Stimulated activated naive CD8-positive, alpha-beta T cell treated with anti-CD3 and anti-CD28 coated beads, Interleukin-15, Interleukin-2, amounts not matched to agents 100 ng/mL and 50 ng/mL, for 24 hours (primary cell): ENCODE measurements at regions not wholly inside any gene's neighbourhood (a gene's known extent, or its start where the extent isn't known, plus 50 kb on each side); places are given as distances from the start of the nearest gene placed in this dataset.

Experiments used
- H3K27ac Mint-ChIP-seq: one replicate; pipeline ENCODE4 v1.8.0; 2021; ENCODE audit warnings: mild to moderate bottlenecking, mixed read lengths
- H3K27me3 Mint-ChIP-seq: one replicate; pipeline ENCODE4 v1.8.0; 2021; ENCODE audit warnings: mixed read lengths
- H3K36me3 Mint-ChIP-seq: one replicate; pipeline ENCODE4 v1.8.0; 2021; ENCODE audit warnings: low read depth, mixed read lengths
- H3K4me1 Mint-ChIP-seq: one replicate; pipeline ENCODE4 v1.8.0; 2021; ENCODE audit warnings: low read depth, mixed read lengths
- H3K4me3 Mint-ChIP-seq: one replicate; pipeline ENCODE4 v1.8.0; 2021; ENCODE audit warnings: mild to moderate bottlenecking, mixed read lengths
- H3K9me3 Mint-ChIP-seq: one replicate; pipeline ENCODE4 v1.8.0; 2021; ENCODE audit warnings: mixed read lengths

GRCh38 chr18:40485318-40485717, 1469.7 kb upstream of the PIK3C3 start:
- H3K36me3 Mint-ChIP-seq = no peaks in the 10 kb centered on the region
- H3K4me3 Mint-ChIP-seq = no peak overlapping the region
- peaks cover 19% of the 10 kb centered on the region for H3K9me3 Mint-ChIP-seq
- H3K27ac Mint-ChIP-seq = no peak overlapping the region
- no peaks in the 10 kb centered on the region for H3K4me1 Mint-ChIP-seq
- H3K27me3 Mint-ChIP-seq = no peaks in the 10 kb centered on the region

DNA sequence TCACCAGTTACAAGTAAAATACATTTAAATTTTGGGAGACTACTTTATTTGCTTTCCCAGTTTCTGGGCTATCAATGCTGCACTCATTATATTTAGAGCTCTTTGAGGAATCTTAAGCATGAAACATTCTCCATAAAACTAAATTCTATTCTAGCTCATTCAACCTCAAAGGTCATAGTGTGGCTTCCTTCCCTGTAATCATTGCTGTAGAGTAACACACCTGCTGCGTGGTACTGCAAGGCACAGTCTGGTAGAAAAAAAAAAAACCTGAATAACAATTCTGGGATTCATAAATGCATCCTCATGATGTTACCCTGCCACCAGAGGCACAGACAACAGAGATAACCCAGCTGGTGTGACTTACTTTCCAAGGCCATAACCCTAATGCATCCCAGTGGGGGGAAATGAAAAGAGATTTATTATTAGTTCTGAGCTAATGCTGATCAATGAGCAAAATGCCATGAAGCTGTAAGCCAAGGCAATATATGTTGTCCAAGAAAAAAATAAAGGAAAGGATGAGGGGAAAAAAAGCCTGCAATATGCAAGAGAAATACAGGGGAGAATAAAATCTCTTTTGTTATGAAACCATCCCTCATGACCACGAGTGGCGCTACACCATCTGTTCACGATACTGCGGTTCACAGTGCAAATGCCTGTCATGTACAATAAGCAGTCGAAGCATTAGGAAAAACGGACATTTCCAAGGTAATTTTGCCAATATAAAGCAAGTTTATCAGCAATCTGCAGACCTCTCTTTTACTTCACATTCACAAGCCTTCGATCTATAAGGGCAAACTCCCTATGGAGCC, 1481.6 kb upstream of the PIK3C3 start:
- Mint-ChIP-seq H3K27ac (no peak overlapping the region), H3K27me3 (no peaks in the 10 kb centered on the region)

GRCh38 chr18:40470723-40471122, 1484.3 kb upstream of the PIK3C3 start:
- Mint-ChIP-seq H3K9me3 (peaks cover 10% of the 10 kb centered on the region), H3K27me3 (no peaks in the 10 kb centered on the region), H3K4me1 (no peaks in the 10 kb centered on the region), H3K4me3 (no peak overlapping the region), H3K27ac (no peak overlapping the region), H3K36me3 (no peaks in the 10 kb centered on the region)

More for the DNA sequence above, 1481.6 kb upstream of the PIK3C3 start:
- H3K4me1 Mint-ChIP-seq = no peaks in the 10 kb centered on the region
- no peak overlapping the region for H3K4me3 Mint-ChIP-seq
- no peaks in the 10 kb centered on the region for H3K36me3 Mint-ChIP-seq
- H3K9me3 Mint-ChIP-seq = peaks cover 10% of the 10 kb centered on the region

DNA sequence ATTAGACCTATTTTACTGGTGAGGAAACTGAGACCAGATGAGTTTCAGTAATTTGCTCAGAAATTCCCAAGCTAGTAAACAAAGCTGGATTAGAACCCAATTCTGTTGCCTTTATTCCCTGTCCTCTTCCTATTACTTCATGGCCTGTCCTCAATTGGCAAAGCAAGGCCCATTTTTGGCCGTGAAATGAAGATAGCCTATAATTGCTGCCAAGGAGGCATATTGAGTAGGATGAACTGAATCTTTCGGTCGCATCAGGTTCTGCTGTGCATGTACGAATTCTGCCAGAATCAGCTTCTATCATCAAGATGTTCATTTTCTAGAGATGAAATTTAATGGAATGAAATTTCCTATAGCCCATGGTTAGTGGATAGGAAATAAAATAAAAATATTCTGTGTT, 1485.2 kb upstream of the PIK3C3 start:
- Mint-ChIP-seq H3K27ac (no peak overlapping the region), H3K4me1 (no peaks in the 10 kb centered on the region), H3K27me3 (no peaks in the 10 kb centered on the region), H3K36me3 (no peaks in the 10 kb centered on the region), H3K4me3 (no peak overlapping the region), H3K9me3 (peaks cover 10% of the 10 kb centered on the region)

DNA sequence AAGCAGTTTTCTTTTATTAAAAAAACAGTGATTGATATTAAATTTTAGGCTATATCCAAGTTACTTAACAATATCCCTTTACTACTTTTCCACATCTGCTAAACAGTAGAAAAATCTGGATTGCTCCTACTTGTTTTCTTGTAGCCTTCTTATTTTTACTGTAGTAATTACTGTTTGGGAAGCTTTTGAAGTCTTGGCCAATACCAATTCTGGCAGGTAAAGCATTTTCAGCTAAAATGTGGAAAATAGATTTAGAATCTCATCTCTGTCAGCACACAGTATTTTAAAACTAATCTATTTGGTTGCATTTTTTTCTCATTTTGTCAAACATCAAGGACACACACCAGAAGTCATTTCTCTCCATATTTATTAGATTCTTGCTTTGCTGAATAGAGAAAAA, 1485.7 kb upstream of the PIK3C3 start:
- Mint-ChIP-seq H3K4me3 (no peak overlapping the region), H3K27ac (no peak overlapping the region), H3K27me3 (no peaks in the 10 kb centered on the region), H3K4me1 (no peaks in the 10 kb centered on the region), H3K36me3 (no peaks in the 10 kb centered on the region), H3K9me3 (peaks cover 9% of the 10 kb centered on the region)

DNA sequence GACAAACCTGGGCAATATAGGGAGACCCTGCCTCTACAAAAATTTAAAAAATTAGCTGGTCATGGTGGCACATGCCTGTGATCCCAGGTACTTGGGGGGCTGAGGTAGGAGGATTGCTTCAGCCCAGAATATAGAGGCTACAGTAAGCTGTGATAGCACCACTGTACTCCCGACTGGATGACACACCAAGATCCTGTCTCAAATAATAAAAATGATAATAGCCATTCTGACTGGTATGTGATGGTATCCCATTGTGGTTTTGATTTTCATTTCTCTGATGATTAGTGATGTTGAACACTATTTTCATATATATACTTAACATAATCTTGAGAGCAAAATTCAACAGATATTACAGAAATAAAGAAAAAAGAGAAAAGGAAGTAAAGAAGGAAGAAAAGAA, 1491.0 kb upstream of the PIK3C3 start:
- H3K4me3 Mint-ChIP-seq = no peak overlapping the region
- H3K9me3 Mint-ChIP-seq = peaks cover 6% of the 10 kb centered on the region
- no peaks in the 10 kb centered on the region for H3K4me1 Mint-ChIP-seq
- H3K36me3 Mint-ChIP-seq = no peaks in the 10 kb centered on the region
- no peaks in the 10 kb centered on the region for H3K27me3 Mint-ChIP-seq
- H3K27ac Mint-ChIP-seq = no peak overlapping the region

DNA sequence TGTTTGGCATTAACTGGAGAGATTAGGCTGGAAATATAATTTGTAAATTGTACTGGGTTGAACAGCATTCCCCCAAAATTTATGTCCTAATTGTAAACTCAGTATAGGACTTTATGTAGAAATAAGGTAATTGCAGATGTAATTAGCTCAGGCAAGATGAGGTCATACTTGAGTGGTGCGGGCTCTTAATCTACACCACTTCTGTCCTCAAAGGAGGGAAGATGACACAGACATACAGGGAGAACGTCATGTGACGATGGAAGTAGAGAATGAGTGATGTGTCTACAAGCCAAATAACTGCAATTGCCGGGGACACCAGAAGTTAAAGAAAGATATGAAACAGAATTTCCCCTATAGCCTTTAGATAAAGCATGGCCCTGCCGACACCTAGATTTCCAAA, 1501.1 kb upstream of the PIK3C3 start:
- Mint-ChIP-seq H3K4me1 (no peaks in the 10 kb centered on the region), H3K27me3 (no peaks in the 10 kb centered on the region), H3K9me3 (peaks cover 17% of the 10 kb centered on the region), H3K4me3 (no peak overlapping the region), H3K36me3 (no peaks in the 10 kb centered on the region), H3K27ac (no peak overlapping the region)

DNA sequence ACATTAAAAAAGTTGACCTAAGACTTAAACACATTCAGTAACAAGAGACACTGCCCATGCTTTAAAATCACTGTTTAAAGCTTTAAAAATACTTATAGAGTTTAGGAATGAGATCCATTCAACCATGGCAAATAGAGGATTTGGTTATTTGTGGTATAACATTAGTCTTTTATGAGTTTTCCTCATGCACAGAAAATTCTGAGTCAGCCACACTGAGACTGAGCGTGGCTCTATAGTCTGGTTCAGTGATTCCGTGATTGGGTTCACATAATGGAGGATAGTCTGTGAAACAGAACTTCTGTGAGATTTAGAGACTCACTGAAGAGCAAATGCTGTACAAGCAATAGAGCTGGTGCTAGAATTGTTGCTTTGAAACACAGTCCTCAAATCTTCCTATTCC, 1502.4 kb upstream of the PIK3C3 start:
- H3K4me3 Mint-ChIP-seq = no peak overlapping the region
- H3K27ac Mint-ChIP-seq = no peak overlapping the region
- no peaks in the 10 kb centered on the region for H3K27me3 Mint-ChIP-seq
- no peaks in the 10 kb centered on the region for H3K4me1 Mint-ChIP-seq
- H3K9me3 Mint-ChIP-seq = peaks cover 17% of the 10 kb centered on the region
- no peaks in the 10 kb centered on the region for H3K36me3 Mint-ChIP-seq

DNA sequence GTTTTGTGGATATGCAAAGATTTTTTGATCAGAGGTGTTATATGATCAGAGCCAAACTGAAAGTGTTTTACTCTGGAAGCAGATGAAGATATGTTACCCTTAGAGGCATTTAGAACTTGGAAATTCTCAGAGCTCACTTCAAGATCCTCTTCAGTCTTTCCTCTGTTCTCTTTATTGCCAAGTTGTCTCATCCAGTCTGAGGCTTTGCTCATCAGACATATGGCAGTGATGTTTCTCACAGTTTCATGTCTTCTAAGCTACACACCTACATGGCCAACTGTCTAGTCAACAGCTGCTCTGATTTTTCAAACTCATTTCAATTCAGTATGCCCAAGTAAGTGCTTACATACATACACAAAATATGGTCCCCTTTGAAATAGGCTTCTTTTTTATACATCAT, 1504.3 kb upstream of the PIK3C3 start:
- H3K4me1 Mint-ChIP-seq = no peaks in the 10 kb centered on the region
- H3K27ac Mint-ChIP-seq = no peak overlapping the region
- H3K27me3 Mint-ChIP-seq = no peaks in the 10 kb centered on the region
- H3K4me3 Mint-ChIP-seq = no peak overlapping the region
- no peaks in the 10 kb centered on the region for H3K36me3 Mint-ChIP-seq
- H3K9me3 Mint-ChIP-seq = peaks cover 17% of the 10 kb centered on the region

DNA sequence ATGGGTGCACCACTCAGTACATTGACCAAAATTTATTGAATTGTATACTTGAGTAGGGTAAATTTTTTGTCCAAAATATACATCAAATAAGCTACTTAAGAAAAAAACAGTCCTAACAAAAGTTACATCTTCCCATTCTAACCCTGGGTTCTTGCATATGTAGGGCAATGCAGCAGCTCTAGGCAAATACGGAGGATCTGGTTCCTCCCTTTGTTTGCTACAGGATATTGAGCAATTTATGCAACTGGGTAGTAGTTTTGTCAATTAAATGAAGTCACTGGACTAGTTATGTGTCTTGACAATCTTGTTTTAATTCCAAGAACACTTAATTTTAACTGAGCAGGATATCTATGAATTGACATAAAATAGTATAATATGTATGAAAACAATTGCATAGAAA, 1507.2 kb upstream of the PIK3C3 start:
- Mint-ChIP-seq H3K4me3 (no peak overlapping the region), H3K36me3 (no peaks in the 10 kb centered on the region), H3K9me3 (peaks cover 4% of the 10 kb centered on the region), H3K27me3 (no peaks in the 10 kb centered on the region), H3K27ac (no peak overlapping the region), H3K4me1 (no peaks in the 10 kb centered on the region)

DNA sequence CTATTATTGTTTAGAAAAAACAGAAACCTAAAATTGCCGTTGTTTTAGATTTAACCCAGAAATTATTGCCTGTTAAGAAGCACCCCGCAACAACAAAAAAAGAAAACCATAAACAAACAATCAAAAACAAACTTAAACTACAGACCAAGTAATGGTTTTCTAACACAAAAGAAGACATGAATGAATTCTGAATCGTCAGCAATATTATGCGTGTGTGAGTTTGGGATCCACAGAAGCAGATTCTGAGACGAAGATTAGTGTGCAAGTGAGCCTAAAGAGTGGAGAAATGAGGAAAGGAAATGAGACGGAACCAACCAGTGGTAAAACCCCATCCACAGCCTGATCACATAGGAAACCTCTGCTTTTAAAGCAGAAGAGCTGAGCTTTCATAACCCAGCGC, 1514.9 kb upstream of the PIK3C3 start:
- H3K27ac Mint-ChIP-seq = no peak overlapping the region
- H3K36me3 Mint-ChIP-seq = no peaks in the 10 kb centered on the region
- H3K27me3 Mint-ChIP-seq = no peaks in the 10 kb centered on the region
- peaks cover 4% of the 10 kb centered on the region for H3K9me3 Mint-ChIP-seq
- no peak overlapping the region for H3K4me3 Mint-ChIP-seq
- no peaks in the 10 kb centered on the region for H3K4me1 Mint-ChIP-seq

- Mint-ChIP-seq H3K27ac (no peak overlapping the region), H3K9me3 (peaks cover 4% of the 10 kb centered on the region), H3K36me3 (no peaks in the 10 kb centered on the region), H3K27me3 (no peaks in the 10 kb centered on the region), H3K4me3 (no peak overlapping the region), H3K4me1 (no peaks in the 10 kb centered on the region)
These were observed 1517.5 kb upstream of the PIK3C3 start for GRCh38 chr18:40437517-40437916.

DNA sequence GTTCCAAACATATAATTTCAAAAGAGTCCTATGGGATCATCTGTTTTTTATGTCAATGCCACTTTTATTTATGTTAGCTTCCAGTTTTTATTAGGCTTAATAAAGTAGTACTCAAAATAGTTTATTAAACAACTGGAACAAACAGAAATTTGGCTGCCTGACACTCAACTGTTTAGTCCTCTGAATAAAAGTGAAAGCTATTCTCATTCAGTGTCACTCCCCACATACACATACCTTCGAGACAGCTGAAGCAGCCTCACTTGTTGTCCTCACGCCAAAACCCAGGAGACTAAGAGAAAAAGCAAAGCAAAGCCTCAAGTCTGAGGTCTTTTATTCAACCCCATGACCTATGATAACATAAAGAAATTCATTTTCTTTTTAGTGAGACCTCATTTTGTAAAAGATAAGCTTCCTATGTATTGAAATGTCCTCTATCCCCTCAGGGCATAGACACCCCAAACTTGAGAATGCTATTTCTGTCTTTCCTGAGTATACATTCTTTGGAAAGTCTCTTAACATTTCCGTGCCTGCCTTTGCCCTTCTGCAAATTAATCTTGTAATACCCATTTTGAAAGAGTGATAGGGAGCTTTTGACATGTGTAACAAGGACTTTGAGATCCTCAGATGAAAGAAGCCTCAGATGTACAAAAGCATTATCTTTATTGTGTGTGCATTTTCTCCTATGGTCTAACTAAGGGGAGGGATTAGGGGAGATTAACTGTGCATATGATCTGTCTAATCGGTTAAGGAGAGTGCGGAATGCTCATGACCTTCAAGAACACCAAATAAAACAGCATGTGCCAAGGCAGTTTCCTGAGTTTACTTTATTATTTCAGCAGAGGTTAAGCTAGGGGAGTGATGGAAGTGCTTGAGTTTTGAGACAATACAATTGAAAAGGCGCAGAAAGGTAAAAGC, 1523.7 kb upstream of the PIK3C3 start:
- Mint-ChIP-seq H3K4me3 (no peak overlapping the region), H3K9me3 (peaks cover 9% of the 10 kb centered on the region), H3K36me3 (no peaks in the 10 kb centered on the region), H3K27me3 (no peaks in the 10 kb centered on the region), H3K27ac (no peak overlapping the region), H3K4me1 (no peaks in the 10 kb centered on the region)

DNA sequence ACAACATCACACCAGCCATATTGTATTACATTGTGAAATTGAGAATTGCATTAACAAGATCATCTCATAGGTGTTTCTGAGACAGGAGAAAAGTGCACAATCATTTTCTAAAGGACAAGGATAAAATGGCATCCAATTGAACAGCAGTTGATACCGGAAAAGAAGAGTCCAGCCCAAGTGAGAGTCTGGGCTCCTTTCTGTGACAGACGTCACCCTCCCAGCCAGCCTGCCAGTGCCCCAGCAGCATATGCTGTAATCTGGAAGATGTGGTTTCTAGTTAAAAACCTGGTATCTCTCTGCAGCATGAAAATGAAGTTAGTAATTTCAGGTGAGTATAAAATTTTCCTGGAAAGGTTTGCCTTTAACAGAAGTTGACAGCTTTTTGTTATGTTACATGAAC, 1531.7 kb upstream of the PIK3C3 start:
- Mint-ChIP-seq H3K27ac (no peak overlapping the region), H3K4me3 (no peak overlapping the region), H3K9me3 (peaks cover 7% of the 10 kb centered on the region), H3K27me3 (no peaks in the 10 kb centered on the region), H3K36me3 (no peaks in the 10 kb centered on the region), H3K4me1 (no peaks in the 10 kb centered on the region)

- H3K4me3 Mint-ChIP-seq = no peak overlapping the region
- H3K27ac Mint-ChIP-seq = no peak overlapping the region
- no peaks in the 10 kb centered on the region for H3K4me1 Mint-ChIP-seq
- H3K9me3 Mint-ChIP-seq = peaks cover 4% of the 10 kb centered on the region
- H3K27me3 Mint-ChIP-seq = no peaks in the 10 kb centered on the region
- H3K36me3 Mint-ChIP-seq = no peaks in the 10 kb centered on the region
These were observed 1534.4 kb upstream of the PIK3C3 start for GRCh38 chr18:40420675-40421074.
